ENCODE measurements at regions not wholly inside any gene's neighbourhood (a gene's known extent, or its start where the extent isn't known, plus 50 kb on each side); places are given as distances from the start of the nearest gene placed in this dataset.

DNA sequence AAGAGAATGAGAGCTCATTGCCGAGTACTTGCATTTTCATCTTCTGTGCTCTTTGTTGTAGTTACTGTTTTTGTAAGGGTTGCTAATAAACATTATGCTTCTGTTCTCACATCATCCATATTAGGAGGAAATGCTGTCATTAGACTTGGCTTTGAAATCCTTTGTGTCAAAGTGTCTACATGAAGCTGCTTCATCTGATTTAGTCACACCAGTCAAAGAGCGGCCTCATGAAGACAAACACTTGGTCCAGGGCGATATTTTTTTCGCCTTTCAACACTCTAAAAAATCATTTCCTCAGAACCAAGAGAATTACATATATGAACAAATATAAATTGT is 105.0 kb downstream of the SPRY2 start:
- DNase-seq (ENCODE audit: extremely low read depth, insufficient read length), result no peak
- H3K36me3 ChIP-seq (ENCODE audit: control insufficient read depth, insufficient read depth, low read length), result no peaks in the 10 kb centered on the region
- no peaks in the 10 kb centered on the region for H3K27me3 ChIP-seq (replicated peaks; ENCODE audit: control insufficient read depth, insufficient read depth, low read length)
- H3K4me3 ChIP-seq (replicated peaks; ENCODE audit: low read depth, low read length), result no peak overlapping the region
- TF ChIP-seq, protein P1, sequence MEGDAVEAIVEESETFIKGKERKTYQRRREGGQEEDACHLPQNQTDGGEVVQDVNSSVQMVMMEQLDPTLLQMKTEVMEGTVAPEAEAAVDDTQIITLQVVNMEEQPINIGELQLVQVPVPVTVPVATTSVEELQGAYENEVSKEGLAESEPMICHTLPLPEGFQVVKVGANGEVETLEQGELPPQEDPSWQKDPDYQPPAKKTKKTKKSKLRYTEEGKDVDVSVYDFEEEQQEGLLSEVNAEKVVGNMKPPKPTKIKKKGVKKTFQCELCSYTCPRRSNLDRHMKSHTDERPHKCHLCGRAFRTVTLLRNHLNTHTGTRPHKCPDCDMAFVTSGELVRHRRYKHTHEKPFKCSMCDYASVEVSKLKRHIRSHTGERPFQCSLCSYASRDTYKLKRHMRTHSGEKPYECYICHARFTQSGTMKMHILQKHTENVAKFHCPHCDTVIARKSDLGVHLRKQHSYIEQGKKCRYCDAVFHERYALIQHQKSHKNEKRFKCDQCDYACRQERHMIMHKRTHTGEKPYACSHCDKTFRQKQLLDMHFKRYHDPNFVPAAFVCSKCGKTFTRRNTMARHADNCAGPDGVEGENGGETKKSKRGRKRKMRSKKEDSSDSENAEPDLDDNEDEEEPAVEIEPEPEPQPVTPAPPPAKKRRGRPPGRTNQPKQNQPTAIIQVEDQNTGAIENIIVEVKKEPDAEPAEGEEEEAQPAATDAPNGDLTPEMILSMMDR (IDR thresholded peaks at IDR 0.05; ENCODE audit: insufficient read depth, low read length, poor library complexity, severe bottlenecking), result no peak

DNA sequence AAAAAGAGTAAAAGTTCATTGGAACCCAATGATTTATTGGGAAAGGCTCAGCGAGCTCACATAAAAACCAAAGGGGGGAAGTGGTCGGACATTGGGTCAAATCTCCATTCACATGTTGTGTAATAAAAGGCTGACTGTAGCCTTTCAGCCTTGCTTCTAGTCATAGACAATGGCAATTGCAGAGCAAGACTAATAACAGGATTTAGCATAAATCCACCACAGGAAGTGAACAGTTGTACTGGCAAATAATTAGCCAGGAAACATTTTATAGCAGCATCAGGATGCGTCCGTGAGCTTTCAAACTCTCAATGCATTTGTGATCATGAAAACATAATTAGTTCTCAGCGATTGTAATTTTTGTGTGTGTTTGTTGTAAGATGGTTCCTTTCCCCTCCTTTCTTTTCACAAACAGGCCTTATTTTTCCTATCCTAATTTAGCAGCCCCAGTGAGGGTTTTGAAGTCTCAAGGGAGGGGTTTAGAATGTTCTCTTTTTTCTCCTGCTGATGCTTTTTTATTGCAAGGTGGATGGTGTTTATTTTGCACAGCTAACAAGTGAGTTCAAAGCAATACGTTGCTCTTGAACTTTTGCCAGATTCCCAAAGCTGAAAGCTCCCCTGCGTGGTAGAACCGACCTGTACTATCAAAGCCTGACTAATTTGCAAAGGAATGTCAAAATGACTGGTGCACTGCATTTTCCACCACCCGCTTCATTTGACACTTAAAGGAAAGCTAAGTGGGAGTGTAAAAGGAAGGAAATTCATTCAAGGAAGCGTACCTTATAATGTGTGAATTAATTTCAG is 105.6 kb downstream of the SPRY2 start:
- DNase-seq (ENCODE audit: extremely low read depth, insufficient read length), result no peak
- H3K36me3 ChIP-seq (ENCODE audit: control insufficient read depth, insufficient read depth, low read length), result no peaks in the 10 kb centered on the region
- H3K4me3 ChIP-seq (replicated peaks; ENCODE audit: low read depth, low read length), result no peak overlapping the region

DNA sequence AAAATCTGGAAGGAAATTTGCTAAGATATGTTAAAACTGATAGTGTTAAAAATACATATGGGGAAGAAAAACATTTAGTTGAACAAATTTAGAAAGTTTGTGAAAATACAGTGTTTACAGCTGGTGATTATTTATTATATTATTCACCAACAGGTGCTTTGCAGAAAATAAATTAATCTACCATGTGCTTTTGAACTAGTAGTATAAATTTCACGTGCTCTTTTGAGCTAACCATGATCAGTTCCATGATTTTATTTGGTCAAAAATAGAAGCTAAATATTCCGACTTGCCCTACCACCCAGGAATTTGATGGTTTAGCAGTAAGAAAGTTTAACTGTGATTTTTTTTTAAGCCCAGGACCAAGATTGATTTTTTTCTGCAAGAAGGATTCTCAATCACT is 113.3 kb downstream of the SPRY2 start:
- TF ChIP-seq, protein P1 (IDR thresholded peaks at IDR 0.05; ENCODE audit: insufficient read depth, low read length, poor library complexity, severe bottlenecking), result no peak
- H3K4me3 ChIP-seq (replicated peaks; ENCODE audit: low read depth, low read length), result no peak overlapping the region
- H3K36me3 ChIP-seq (ENCODE audit: control insufficient read depth, insufficient read depth, low read length), result no peaks in the 10 kb centered on the region
- H3K27me3 ChIP-seq (replicated peaks; ENCODE audit: control insufficient read depth, insufficient read depth, low read length), result no peaks in the 10 kb centered on the region
- no peak for DNase-seq (ENCODE audit: extremely low read depth, insufficient read length)

More for the DNA sequence above, 105.6 kb downstream of the SPRY2 start:
- no peaks in the 10 kb centered on the region for H3K27me3 ChIP-seq (replicated peaks; ENCODE audit: control insufficient read depth, insufficient read depth, low read length)
- TF ChIP-seq, protein P1 (IDR thresholded peaks at IDR 0.05; ENCODE audit: insufficient read depth, low read length, poor library complexity, severe bottlenecking), result no peak

DNA sequence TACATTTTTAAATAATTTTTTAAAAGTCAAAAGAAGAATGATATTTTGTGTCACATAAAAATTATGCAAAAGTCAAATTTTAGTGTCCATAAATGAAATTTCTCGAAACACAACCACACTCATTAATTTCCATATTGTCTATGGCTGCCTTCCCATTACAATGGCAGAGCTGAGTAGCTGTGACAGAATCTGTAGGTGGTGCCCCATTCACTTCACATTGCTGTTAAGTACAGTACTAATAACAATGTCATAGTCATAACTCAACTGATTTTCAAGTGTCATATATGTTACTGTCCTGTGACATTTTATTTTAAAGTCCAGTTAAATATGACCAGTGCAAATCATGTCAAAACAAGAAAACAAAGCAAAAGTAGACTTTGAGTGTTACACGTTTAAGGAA is 114.3 kb downstream of the SPRY2 start:
- no peaks in the 10 kb centered on the region for H3K27me3 ChIP-seq (replicated peaks; ENCODE audit: control insufficient read depth, insufficient read depth, low read length)
- TF ChIP-seq, protein P1 (IDR thresholded peaks at IDR 0.05; ENCODE audit: insufficient read depth, low read length, poor library complexity, severe bottlenecking), result no peak
- DNase-seq (ENCODE audit: extremely low read depth, insufficient read length), result no peak

DNA sequence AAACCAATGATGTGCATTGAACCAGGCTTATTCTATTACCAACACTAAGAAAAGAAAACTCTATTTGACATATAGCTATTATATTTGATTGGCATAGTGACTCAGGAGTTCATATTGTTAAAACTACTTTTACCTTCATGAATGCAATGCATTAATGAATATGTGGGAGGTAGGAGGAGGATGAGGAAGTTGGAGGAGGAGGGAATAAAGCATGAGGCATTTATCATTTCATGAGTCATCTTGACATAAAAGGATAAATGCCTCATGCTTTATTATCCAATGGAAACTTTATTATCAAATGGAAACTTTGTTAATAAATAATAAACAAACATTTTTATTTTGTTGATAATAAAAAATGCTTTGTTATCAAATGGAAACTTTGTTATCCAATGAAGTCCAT is 116.5 kb downstream of the SPRY2 start:
- Histone ChIP-seq H3K36me3 (ENCODE audit: control insufficient read depth, insufficient read depth, low read length) (no peaks in the 10 kb centered on the region), H3K27me3 (replicated peaks; ENCODE audit: control insufficient read depth, insufficient read depth, low read length) (no peaks in the 10 kb centered on the region), H3K4me3 (replicated peaks; ENCODE audit: low read depth, low read length) (no peak overlapping the region)
- TF ChIP-seq, protein P1 (IDR thresholded peaks at IDR 0.05; ENCODE audit: insufficient read depth, low read length, poor library complexity, severe bottlenecking), result no peak
- no peak for DNase-seq (ENCODE audit: extremely low read depth, insufficient read length)

More for the DNA sequence above, 114.3 kb downstream of the SPRY2 start:
- Histone ChIP-seq H3K36me3 (ENCODE audit: control insufficient read depth, insufficient read depth, low read length) (no peaks in the 10 kb centered on the region), H3K4me3 (replicated peaks; ENCODE audit: low read depth, low read length) (no peak overlapping the region)
